IPS DF 4.7 (cell line): ENCODE measurements at regions not wholly inside any gene's neighbourhood (a gene's known extent, or its start where the extent isn't known, plus 50 kb on each side); places are given as distances from the start of the nearest gene placed in this dataset.
"Not testable (repeated sequence)": the region's sequence is repeated elsewhere in the genome, so short reads cannot be mapped to it uniquely, and the experiment has no call there.

ENCODE experiments used
- DNase-seq: peaks from one replicate; pipeline ENCODE4 v3.0.0-alpha.2; 2013; ENCODE audit warnings: low spot score; ENCODE audit errors: extremely low read depth

GRCh38 chr10:61010863-61011262, 66.9 kb upstream of the RHOBTB1 start:
- no peak for DNase-seq

- not testable (repeated sequence) for DNase-seq
Measured at GRCh38 chr10:61003069-61003468, 59.1 kb upstream of the RHOBTB1 start.

- DNase-seq: no peak
Measured at GRCh38 chr10:61001731-61002122, 57.7 kb upstream of the RHOBTB1 start.

DNA sequence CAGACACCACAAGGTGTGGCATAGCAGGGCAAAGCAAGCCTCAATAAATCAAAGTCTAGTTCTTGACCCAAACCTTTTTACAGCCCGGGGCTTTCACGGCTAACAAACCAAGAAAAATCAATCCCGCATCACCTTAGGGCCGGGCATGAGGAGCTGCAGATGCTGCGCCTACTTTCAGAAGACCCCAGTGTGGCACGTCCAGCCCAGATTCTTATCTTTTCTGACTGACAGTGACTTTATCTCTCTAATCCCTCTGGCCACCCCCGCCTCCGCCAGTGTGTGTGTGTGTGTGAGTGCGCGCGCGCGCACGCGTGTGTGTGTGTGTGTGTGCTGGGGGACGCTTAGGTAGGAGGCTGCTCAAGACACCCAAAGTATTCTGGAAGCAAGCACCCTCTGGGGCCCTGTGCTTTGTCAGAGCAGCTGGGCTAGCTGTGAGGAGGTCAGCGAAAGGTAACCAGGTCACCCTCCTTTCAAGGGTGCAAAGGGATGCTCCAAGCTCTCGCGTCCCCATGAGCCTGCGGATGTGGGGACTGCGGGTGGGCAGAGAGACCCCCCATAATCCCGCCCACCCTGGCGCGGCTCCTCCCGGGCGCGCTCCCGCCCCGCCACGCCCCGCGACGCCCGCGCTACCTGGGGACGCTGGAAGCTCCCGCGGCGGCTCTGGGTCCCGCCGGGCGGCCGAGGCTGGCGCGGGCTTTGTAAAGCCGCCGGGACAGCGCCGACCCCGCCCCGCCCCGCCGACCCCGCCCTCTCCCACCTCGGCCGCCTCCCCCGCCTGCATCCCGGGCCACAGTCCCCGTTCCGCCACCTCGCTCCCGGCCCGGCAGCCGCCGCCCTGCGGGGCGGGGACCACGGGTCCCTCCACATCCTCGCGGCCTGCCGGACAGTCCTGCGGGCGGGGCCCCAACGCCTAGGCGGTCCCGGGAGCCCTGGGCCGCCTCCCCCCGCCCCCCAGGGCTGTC, 57.1 kb upstream of the RHOBTB1 start:
- DNase-seq: no peak

GRCh38 chr10:60998932-60999331, 54.9 kb upstream of the RHOBTB1 start:
- no peak for DNase-seq

DNA sequence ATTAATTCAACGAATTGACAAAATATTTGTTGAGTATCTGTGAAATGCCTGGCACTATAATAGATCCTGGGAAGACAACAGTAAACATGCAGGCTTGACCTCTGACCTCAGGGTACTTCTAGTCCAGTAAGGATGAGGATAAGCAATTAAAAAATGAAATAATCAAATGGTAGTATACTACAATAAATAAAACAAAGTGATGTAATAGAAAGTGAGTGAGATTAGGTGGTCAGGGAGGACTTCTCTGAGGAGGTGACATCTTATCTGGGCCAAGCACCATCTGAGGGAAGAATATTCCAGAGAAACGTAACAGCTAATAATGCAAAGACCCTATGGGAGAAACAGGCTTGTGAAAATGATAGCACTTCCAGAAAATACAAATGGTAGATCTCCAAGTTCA, 50.1 kb upstream of the RHOBTB1 start:
- DNase-seq: no peak
